Endothelial cell of umbilical vein (primary cell): ENCODE measurements at regions not wholly inside any gene's neighbourhood (a gene's known extent, or its start where the extent isn't known, plus 50 kb on each side); places are given as distances from the start of the nearest gene placed in this dataset.

Source experiments
- BruUV-seq: library from RNA; stranded (reverse); fragments of 400-500 nt; replicated peaks from 2 replicates; lab custom pipeline; 2021; lab: Mats Ljungman, UMichigan
- CTCF ChIA-PET: fragments of 300-600, 350-600 bp; sonication (Branson Sonifier 250); formaldehyde crosslinking; loops from one replicate; lab custom pipeline; 2021; ENCODE audit warnings: antibody characterized with exemption, inconsistent platforms; lab: Charles Lee
- POLR2A ChIA-PET: fragments of 300-600, 350-600 bp; sonication (Branson Sonifier 250); formaldehyde crosslinking; loops from one replicate; lab custom pipeline; 2021; ENCODE audit warnings: antibody characterized with exemption, inconsistent platforms; lab: Charles Lee
- DNase-seq: peaks from one replicate; pipeline ENCODE4 v3.0.0-alpha.2; 2011; ENCODE audit warnings: low read depth, low spot score
- FAIRE-seq: peaks from 2 replicates; lab custom pipeline; 2011; peaks lifted over from hg19 to GRCh38; lab: Jason Lieb, UNC
- H2AFZ ChIP-seq: 2 replicates; pipeline ENCODE4 v1.6.0; 2012; ENCODE audit warnings: low read depth, low read length, control low read depth, inconsistent platforms
- H3K27ac ChIP-seq: 2 replicates; pipeline ENCODE4 v1.5.1; 2011; ENCODE audit warnings: low read depth, mild to moderate bottlenecking, control low read depth, low read length, moderate library complexity; ENCODE audit not compliant: insufficient read depth
- H3K27me3 ChIP-seq, 2 experiments: 2 replicates each; pipeline versions ENCODE4 v1.6.0 to v1.6.1; 2011; ENCODE audit warnings: low read length in 2 of 2, mixed read lengths in 1 of 2; ENCODE audit not compliant: control insufficient read depth in 2 of 2, insufficient read depth in 2 of 2
- H3K36me3 ChIP-seq, 2 experiments: 2 replicates in 1 of 2; 3 replicates in 1 of 2; pipeline ENCODE4 v1.5.1; 2011; ENCODE audit warnings: low read length in 2 of 2, mild to moderate bottlenecking in 1 of 2, moderate library complexity in 1 of 2; ENCODE audit not compliant: control insufficient read depth in 2 of 2, insufficient read depth in 2 of 2; ENCODE audit errors: extremely low read depth in 1 of 2
- H3K4me1 ChIP-seq: 3 replicates; pipeline ENCODE4 v1.5.1; 2011; ENCODE audit warnings: mild to moderate bottlenecking, low read length; ENCODE audit not compliant: control insufficient read depth, insufficient read depth; ENCODE audit errors: extremely low read depth
- H3K4me2 ChIP-seq: 2 replicates; pipeline ENCODE4 v1.6.1; 2011; ENCODE audit warnings: low read length, control low read depth, mixed read lengths; ENCODE audit not compliant: insufficient read depth
- H3K4me3 ChIP-seq, 3 experiments: fragments of 200-600 bp in 1 of 3; sonication (generic), shearing (Covaris generic) in 1 of 3; replicated peaks in 1 of 3; 2 replicates each; pipeline ENCODE4 v1.5.1; 2011 to 2016; ENCODE audit warnings: control low read depth in 3 of 3, low read length in 3 of 3, mild to moderate bottlenecking in 2 of 3, inconsistent platforms in 1 of 3, low read depth in 1 of 3, moderate library complexity in 1 of 3; ENCODE audit not compliant: insufficient read depth in 1 of 3
- H3K79me2 ChIP-seq: 2 replicates; pipeline ENCODE4 v1.6.0; 2012; ENCODE audit warnings: low read length, inconsistent platforms; ENCODE audit not compliant: control insufficient read depth, insufficient read depth
- H3K9ac ChIP-seq: replicated peaks from 2 replicates; pipeline ENCODE3; 2011; ENCODE audit warnings: low read length, control low read depth; ENCODE audit not compliant: insufficient read depth; ENCODE audit errors: extremely low read depth
- H3K9me1 ChIP-seq: replicated peaks from 3 replicates; pipeline ENCODE4 v1.6.0; 2011; ENCODE audit warnings: mild to moderate bottlenecking, low read length; ENCODE audit not compliant: control insufficient read depth, insufficient read depth; ENCODE audit errors: extremely low read depth
- H3K9me3 ChIP-seq: replicated peaks from 2 replicates; pipeline ENCODE4 v1.5.1; 2012; ENCODE audit warnings: low read length, inconsistent platforms; ENCODE audit not compliant: control insufficient read depth, insufficient read depth
- H4K20me1 ChIP-seq: replicated peaks from 2 replicates; pipeline ENCODE3; 2011; ENCODE audit warnings: mild to moderate bottlenecking, low read length; ENCODE audit not compliant: control insufficient read depth, insufficient read depth; ENCODE audit errors: extremely low read depth
- CTCF ChIP-seq, 2 donors: IDR thresholded peaks; 1 replicate in 1 of 2; 2 replicates in 1 of 2; pipeline ENCODE4 v1.5.1; 2011; ENCODE audit warnings: low read length in 2 of 2, mild to moderate bottlenecking in 2 of 2, moderate library complexity in 2 of 2, control low read depth in 1 of 2, inconsistent platforms in 1 of 2, low read depth in 1 of 2; ENCODE audit not compliant: insufficient read depth in 1 of 2; ENCODE audit errors: extremely low read depth in 1 of 2
- EZH2 ChIP-seq: IDR thresholded peaks from 2 replicates; pipeline ENCODE4 v1.6.1; 2012; ENCODE audit warnings: borderline replicate concordance, low read depth, mild to moderate bottlenecking, moderate library complexity, low read length, inconsistent platforms; ENCODE audit not compliant: severe bottlenecking
- FOS ChIP-seq: IDR thresholded peaks from 2 replicates; pipeline ENCODE4 v1.6.1; 2011; ENCODE audit warnings: mild to moderate bottlenecking, low read length, moderate library complexity, borderline replicate concordance; ENCODE audit not compliant: insufficient read depth
- GATA2 ChIP-seq: IDR thresholded peaks from 2 replicates; pipeline ENCODE4 v1.7.0; 2011; ENCODE audit warnings: low read depth, mild to moderate bottlenecking, moderate library complexity, mixed read lengths, low read length; ENCODE audit not compliant: insufficient read length, insufficient read depth
- JUN ChIP-seq: IDR thresholded peaks from 2 replicates; pipeline ENCODE4 v1.6.1; 2011; ENCODE audit warnings: borderline replicate concordance, low read depth; ENCODE audit not compliant: insufficient read length, insufficient read depth
- MAX ChIP-seq: IDR thresholded peaks from 2 replicates; pipeline ENCODE4 v1.6.1; 2011; ENCODE audit not compliant: insufficient read depth, insufficient read length
- MYC ChIP-seq: IDR thresholded peaks from one replicate; pipeline ENCODE4 v1.6.1; 2011; ENCODE audit warnings: mild to moderate bottlenecking, low read depth, low read length
- POLR2A ChIP-seq: IDR thresholded peaks from 2 replicates; pipeline ENCODE4 v1.6.1; 2012; ENCODE audit warnings: low read depth, mild to moderate bottlenecking, control low read depth, low read length
- POLR2AphosphoS5 ChIP-seq: IDR thresholded peaks from 2 replicates; pipeline ENCODE4 v1.6.1; 2012; ENCODE audit warnings: low read depth, mild to moderate bottlenecking, control low read depth, low read length, moderate library complexity; ENCODE audit not compliant: insufficient read depth
- dilution Hi-C: fragments of 300-500 bp; cut with MboI; formaldehyde crosslinking; loops from one replicate; pipeline ENCODE4 v1.15.0; 2019; ENCODE audit warnings: low sequenced_read_pairs; ENCODE audit not compliant: extremely low pct_ligation_motif_present
- intact Hi-C: fragments of 100-400 bp; cut with micrococcal nuclease; formaldehyde crosslinking; loops from one replicate; pipeline ENCODE4 v1.10.0; 2022

- H3K4me2 ChIP-seq = no peak overlapping the region
- dilution Hi-C loops (no loop called here), intact Hi-C loops (loop anchor here (2.0 to 5.0 kb wide), 3 partner anchors 30 to 85 kb away; no protein-coding TSS in a partner anchor)
- H3K9ac ChIP-seq = no peak overlapping the region
- H3K9me1 ChIP-seq = no peaks in the 10 kb centered on the region
- H3K79me2 ChIP-seq = no peaks in the 10 kb centered on the region
- H3K9me3 ChIP-seq = no peaks in the 10 kb centered on the region
- no peak for FAIRE-seq
- H3K36me3 ChIP-seq = no peaks in the 10 kb centered on the region
- TF ChIP-seq POLR2AphosphoS5 (no peak), FOS (no peak), GATA2 (no peak), JUN (no peak)
- peaks cover 9% of the 10 kb centered on the region for H3K4me1 ChIP-seq
- H2AFZ ChIP-seq = no peak overlapping the region
- ChIA-PET CTCF (interaction anchor here (1.0 to 4.7 kb wide), 3 partner anchors 13 to 245 kb away, joined by 3 to 23 read pairs (median 7); no protein-coding TSS in a partner anchor), POLR2A (no interaction called here)
- H3K27me3 ChIP-seq = no peaks in the 10 kb centered on the region
- DNase-seq = no peak
- H3K4me3 ChIP-seq = no peak overlapping the region
- no TSS peak for BruUV-seq
- H3K27ac ChIP-seq = no peak overlapping the region
- H4K20me1 ChIP-seq = no peaks in the 10 kb centered on the region
Measured at GRCh38 chr4:155542415-155542814, 124.2 kb upstream of the GUCY1A1 start.

GRCh38 chr4:155541716-155542115, 124.9 kb upstream of the GUCY1A1 start:
- no peaks in the 10 kb centered on the region for H3K79me2 ChIP-seq
- CTCF ChIA-PET = interaction anchor here (4.7 kb wide), 1 partner anchor 13 kb away, joined by 23 read pairs; no protein-coding TSS in a partner anchor
- no peak for TF ChIP-seq MAX
- TF ChIP-seq FOS = no peak
- TF ChIP-seq EZH2 = no peak
- no peak for TF ChIP-seq MYC
- no peak for TF ChIP-seq JUN
- TF ChIP-seq POLR2AphosphoS5 = no peak
- TF ChIP-seq CTCF (IDR thresholded peaks at IDR 0.05; ENCODE audit: extremely low read depth in 1 of 2, insufficient read depth in 1 of 2, low read depth in 1 of 2, low read length in 2 of 2) = no peak
- TF ChIP-seq GATA2 = no peak
- no peak for TF ChIP-seq POLR2A
- peaks cover 9% of the 10 kb centered on the region for H3K4me1 ChIP-seq
- intact Hi-C loops (loop anchor here (2.0 to 5.0 kb wide), 3 partner anchors 29 to 86 kb away; no protein-coding TSS in a partner anchor), dilution Hi-C loops (no loop called here)
- H3K4me3 ChIP-seq = no peak overlapping the region
- FAIRE-seq = no peak
- no peak for DNase-seq
- H4K20me1 ChIP-seq = no peaks in the 10 kb centered on the region
- no peak overlapping the region for H2AFZ ChIP-seq
- H3K4me2 ChIP-seq = no peak overlapping the region
- H3K9me3 ChIP-seq = no peaks in the 10 kb centered on the region
- H3K27ac ChIP-seq = no peak overlapping the region
- no peaks in the 10 kb centered on the region for H3K27me3 ChIP-seq
- no peak overlapping the region for H3K9ac ChIP-seq
- H3K9me1 ChIP-seq = no peaks in the 10 kb centered on the region
- POLR2A ChIA-PET = no interaction called here
- H3K36me3 ChIP-seq = no peaks in the 10 kb centered on the region
- BruUV-seq = no TSS peak
